CD4-positive, alpha-beta T cell treated with Interleukin-21 for 1 hour (primary cell): ENCODE measurements at regions not wholly inside any gene's neighbourhood (a gene's known extent, or its start where the extent isn't known, plus 50 kb on each side); places are given as distances from the start of the nearest gene placed in this dataset.

Experiments used
- DNase-seq: peaks from one replicate; pipeline ENCODE4 v3.0.0-alpha.2; 2020

GRCh38 chr1:22268327-22268726 lies 125.4 kb upstream of the WNT4 start:
- no peak for DNase-seq

GRCh38 chr1:22271847-22272801 lies 129.2 kb upstream of the WNT4 start:
- DNase-seq, result no peak

DNA sequence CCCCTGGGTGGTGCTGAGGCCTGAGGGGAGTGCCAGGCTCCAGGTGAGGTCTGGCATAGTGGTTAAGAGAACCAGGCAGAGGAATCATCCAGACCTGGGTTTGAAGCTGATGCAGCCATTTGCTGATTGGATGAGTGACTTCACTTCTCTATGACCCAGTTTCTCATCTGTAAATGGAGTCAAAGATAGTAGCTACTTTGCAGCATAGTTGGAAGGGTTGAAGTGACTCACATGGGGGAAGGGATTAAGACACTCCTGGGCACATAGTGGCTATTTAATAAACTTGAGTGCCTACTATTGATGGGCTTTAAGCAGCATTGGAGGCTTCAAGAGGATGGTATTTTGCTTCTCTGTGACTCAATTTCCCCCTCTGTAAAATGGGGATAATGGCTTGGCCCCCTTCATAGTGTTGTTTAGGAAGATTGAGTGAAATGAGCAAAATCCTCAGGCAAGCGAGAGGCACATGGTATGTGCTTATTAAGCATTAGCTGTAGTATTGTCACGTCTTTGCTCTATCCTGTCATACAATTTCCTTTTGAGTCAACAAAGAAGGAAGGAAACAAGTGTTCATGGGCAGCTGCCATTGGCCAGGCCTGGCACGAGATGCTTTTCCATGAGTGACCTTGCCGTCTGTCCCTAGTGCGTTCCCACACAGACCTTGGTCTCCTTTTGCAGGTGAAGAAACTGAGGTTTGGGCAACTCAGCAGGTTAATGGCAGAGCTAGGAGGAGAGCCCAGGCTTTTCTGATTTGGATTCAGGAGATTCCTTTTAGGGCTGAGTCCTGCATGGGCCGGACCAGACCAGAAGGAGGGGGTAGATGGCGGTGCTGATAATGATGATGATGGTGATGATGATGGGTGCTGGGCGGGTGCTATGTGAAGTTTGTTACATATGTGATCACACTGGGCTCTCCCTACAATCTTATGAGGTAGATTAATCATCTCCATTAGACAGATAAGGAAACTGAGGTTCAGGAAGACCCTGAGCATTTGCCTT lies 131.1 kb upstream of the WNT4 start:
- DNase-seq, result no peak

- no peak for DNase-seq
These were observed 132.3 kb upstream of the WNT4 start for GRCh38 chr1:22275167-22275566.

- DNase-seq, result no peak
These were observed 132.9 kb upstream of the WNT4 start for GRCh38 chr1:22275626-22276395.

DNA sequence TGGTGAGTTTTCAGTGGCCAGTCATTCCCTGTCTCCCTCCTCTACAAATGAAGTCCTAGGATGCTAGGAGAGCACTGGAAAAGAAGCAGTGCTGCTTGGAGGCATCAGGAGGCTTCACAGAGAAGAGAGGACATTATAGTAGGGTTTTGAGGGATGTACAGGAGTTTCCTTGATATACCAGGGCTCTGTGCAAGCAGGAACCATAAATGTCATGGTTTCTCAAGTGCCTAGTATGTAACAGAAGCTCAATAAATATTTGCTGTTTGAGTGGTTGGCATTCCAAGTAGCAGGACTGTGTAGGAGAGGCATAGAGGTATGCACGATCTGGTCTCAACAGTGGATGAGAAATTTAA lies 133.5 kb upstream of the WNT4 start:
- no peak for DNase-seq

DNA sequence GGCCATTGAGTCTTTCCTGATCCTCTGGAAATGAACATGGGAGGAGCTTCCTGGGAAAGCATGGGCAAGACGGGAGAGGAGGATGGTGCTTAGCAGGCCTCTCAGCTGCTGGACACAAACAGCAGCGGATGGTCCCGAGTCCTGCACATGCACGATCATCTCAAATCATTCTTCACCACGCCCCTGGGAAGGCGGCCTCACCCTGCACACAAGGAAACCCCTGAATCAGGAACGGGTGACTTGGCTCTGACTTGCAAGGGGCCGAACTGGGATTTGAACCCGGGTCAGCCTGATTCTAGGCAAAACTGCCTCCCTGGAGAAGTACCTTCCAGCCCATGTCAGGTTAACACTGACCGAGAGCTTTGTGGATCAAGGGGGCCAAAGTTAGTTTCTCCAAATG lies 134.8 kb upstream of the WNT4 start:
- no peak for DNase-seq

DNA sequence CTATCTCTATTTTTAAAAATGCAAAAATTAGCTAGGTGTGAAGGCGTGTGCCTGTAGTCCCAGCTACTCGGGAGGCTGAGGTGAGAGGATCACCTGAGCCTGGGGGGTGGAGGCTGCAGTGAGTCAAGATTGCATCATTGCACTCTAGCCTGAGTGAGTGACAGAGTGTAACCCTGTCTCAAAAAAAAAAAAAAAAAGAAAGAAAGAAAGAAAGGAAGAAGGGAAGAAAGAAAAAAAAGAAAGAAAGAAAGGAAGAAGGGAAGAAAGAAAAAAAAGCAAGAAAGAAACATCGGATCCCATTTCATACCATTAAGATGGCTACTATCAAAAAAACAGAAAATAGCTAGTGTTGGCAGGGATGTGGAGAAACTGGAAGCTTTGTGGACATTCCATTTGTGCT lies 136.8 kb upstream of the WNT4 start:
- no peak for DNase-seq

- no peak for DNase-seq
These were observed 137.6 kb upstream of the WNT4 start for GRCh38 chr1:22280526-22280925.

DNA sequence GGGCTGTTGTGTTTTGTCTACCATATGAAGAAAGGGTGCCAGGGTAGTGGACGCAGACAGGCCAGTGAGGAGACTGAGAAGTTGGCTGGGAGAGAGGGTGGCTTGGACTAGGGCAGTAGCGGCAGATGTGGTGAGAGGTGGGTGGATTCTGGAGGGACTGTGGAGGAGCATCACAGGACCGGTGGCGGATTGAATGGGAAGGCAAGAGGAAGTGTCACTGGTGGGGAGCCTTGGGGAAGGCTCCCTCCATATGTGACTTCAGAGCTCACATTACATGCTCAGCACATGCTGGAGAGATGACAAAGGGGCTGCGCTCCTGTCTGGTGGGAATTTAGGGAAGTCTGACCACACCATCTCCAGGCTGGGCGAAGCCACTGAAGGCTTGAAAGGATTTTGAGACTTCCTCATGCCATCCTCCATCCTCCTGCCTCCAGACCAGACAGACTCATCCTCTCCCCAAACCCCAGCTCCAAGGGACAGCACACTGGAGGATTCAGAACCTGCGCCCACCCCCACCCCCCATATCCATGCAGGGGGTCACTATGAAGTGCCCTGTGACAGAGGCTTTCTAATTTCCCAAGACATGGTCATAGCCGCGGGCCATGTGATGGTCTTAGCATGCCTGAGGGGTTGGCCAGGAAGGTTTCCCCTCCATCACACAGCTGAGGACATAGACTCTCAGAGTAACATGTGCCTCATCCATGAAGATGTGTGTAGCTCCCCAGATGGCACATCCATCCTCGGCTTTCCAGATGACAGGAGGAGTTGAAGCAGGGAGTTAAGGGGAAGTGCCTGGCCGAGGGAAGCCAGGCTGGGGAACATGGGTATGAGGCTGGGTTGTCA lies 138.8 kb upstream of the WNT4 start:
- no peak for DNase-seq

GRCh38 chr1:22282364-22282995 lies 139.6 kb upstream of the WNT4 start:
- no peak for DNase-seq

DNA sequence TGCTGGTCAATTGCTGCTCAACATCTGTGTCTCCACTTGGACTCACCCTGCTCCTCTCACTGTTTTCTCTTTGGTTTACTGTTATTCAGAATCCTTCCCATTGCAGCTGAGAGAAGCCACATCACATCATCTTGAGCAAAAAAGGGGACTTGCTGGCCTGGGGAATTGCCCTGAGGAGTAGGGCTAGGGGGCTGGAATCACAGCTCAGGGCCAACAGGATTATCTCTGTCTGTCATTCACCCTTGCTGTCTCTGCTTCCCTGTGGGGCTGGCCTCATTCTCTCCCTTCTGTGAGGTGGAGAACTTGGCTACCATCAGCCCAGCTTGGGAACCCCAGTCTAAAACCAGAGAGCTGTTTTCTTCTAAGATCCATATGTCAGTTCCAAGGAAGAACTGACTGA lies 140.7 kb upstream of the WNT4 start:
- no peak for DNase-seq

GRCh38 chr1:22284236-22284635 lies 141.3 kb upstream of the WNT4 start:
- no peak for DNase-seq

DNA sequence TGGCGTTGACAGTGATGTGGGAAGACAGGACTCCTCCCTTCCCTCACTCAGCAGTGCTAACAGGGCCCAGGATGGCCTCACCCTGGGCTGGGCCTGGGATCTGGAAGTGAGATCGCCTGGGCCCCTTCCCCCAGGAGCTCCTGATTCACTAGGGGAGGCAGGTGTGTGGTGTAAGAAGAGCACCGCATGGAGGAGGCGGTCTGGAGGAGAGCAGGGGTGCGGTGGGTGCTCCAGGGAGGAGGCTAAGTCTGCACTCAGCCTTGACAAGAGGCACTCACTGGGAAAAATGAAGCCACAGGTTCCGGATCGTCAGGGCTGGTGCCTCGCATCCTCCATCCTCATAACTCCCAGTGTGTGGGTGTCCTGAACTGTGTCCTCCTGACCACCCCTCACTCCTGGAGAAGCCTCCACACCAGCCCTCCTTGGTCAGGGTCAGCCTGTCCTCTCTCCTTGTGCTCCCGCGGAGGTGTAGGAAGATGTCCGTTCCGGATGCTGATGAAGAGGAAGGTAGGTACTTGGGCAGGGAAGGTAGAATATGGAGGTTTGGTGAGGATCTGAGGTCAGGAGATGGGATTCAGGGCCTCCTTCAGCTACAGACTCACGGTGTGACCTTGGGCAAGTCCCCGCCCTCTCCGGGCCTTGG lies 142.1 kb upstream of the WNT4 start:
- no peak for DNase-seq

DNA sequence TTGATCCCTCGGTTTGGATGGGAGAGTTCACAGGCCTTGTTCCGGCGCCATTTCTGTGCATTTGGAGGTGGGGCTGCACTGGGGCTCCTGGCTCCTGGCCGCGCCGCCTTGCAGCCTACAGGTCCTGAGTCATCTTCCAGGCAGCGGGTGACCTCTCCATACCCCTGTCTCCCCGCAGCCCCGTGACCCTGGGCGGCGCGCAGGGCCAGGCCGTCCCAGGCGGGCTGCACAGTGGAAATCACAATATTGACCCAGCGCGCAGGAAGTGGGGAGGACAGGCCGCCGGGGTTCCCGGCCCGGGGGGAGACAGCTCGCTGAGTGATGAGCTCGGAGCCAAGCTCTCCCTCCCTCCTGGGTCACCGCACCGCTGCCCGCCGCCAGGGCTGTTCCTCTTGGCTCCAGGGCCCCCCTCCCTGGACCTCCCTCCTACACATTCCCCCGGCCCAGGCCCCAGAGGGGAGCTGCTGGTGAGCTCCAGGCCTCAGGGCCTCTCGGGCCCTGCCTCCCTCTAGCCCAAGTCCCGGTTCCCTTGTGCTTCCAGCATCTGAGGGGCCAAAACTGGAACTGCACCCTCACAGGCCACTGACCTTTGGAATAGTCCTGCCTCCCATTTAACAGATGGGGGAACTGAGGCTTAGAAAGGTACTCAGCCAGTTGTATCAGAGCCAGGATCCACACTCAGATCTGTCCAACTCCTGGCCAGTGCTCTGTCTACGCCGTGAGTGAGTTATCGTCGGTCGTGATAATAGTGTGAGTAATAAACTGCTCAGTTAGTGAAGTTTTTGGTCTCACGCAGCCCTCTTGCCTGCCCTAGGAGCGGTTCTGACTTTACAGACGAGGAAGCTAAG lies 142.9 kb upstream of the WNT4 start:
- DNase-seq, result no peak

- DNase-seq, result no peak
These were observed 143.6 kb upstream of the WNT4 start for GRCh38 chr1:22286491-22286890.

GRCh38 chr1:22287273-22287672 lies 144.4 kb upstream of the WNT4 start:
- DNase-seq, result no peak

- no peak for DNase-seq
These were observed 145.1 kb upstream of the WNT4 start for GRCh38 chr1:22287946-22288520.

GRCh38 chr1:22288593-22289241 lies 145.8 kb upstream of the WNT4 start:
- DNase-seq, result no peak
